Activated naive CD4-positive, alpha-beta T cell treated with anti-CD3 and anti-CD28 coated beads, Interleukin-2, amount 50 U/mL, for 24 hours (primary cell): ENCODE measurements at regions not wholly inside any gene's neighbourhood (a gene's known extent, or its start where the extent isn't known, plus 50 kb on each side); places are given as distances from the start of the nearest gene placed in this dataset.

Experiments used
- H3K27ac Mint-ChIP-seq: one replicate; pipeline ENCODE4 v1.8.0; 2021; ENCODE audit warnings: mild to moderate bottlenecking, mixed read lengths
- H3K27me3 Mint-ChIP-seq: one replicate; pipeline ENCODE4 v1.8.0; 2021; ENCODE audit warnings: mixed read lengths
- H3K36me3 Mint-ChIP-seq: one replicate; pipeline ENCODE4 v1.8.0; 2021; ENCODE audit warnings: mixed read lengths
- H3K4me1 Mint-ChIP-seq: one replicate; pipeline ENCODE4 v1.8.0; 2021; ENCODE audit warnings: mixed read lengths
- H3K4me3 Mint-ChIP-seq: one replicate; pipeline ENCODE4 v1.8.0; 2021; ENCODE audit warnings: mild to moderate bottlenecking, mixed read lengths
- H3K9me3 Mint-ChIP-seq: one replicate; pipeline ENCODE4 v1.8.0; 2021; ENCODE audit warnings: mixed read lengths

DNA sequence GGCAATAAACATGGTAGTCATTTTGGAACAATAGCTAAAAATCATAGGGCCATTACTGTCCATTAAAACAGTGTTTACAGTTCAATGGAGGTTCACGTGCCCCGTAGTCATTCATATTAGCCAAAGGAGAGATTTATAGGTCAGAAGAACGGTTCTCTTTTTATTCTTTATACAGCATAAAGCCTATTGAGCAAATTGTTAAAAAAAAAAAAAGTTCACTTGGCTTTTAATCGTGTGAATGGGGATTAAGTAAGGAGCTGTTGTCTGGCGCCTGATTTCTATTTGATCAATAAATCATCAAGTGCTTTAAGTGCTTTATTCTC, 69.1 kb upstream of the TBCA start:
- Mint-ChIP-seq H3K36me3 (no peaks in the 10 kb centered on the region), H3K9me3 (no peaks in the 10 kb centered on the region), H3K27ac (no peak overlapping the region), H3K4me3 (peak overlapping the region; percentile 70), H3K27me3 (peaks cover 33% of the 10 kb centered on the region), H3K4me1 (peaks cover 15% of the 10 kb centered on the region)

DNA sequence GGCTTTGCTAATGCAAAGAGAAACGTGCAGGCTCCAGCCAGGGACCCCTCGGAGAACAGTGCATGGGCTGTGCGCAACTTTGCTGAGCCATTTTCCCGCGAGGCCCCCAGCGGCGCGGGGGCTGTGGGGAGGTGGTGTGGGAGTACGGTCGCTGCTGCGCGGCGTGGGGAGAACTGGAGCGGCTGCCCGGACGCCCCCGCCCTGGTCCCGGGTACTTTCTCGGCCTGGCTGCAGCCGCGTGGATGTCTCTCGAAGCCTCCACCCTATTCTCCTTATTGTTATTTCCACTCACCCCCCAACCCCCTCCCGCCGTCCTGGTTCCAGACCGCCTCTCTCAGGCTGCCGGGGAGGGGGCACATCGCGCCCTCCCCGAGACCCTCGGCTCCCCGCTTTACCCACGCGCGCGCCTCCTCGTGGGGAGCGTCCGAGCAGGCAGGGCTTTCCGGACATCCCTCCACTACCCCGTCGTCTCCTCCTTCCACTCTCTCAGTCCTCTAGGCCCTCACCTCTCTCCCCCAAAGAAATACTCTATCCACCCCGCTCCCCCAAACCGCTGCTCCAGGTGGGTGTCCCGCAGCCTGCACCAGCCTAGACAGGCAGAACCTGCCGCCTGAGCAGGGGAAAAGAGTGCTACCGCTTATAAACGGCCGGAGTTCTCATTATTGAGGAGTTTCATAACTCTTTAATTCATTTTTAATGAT, 68.6 kb upstream of the TBCA start:
- Mint-ChIP-seq H3K36me3 (no peaks in the 10 kb centered on the region), H3K27me3 (peaks cover 32% of the 10 kb centered on the region), H3K27ac (no peak overlapping the region), H3K4me1 (peaks cover 15% of the 10 kb centered on the region), H3K9me3 (no peaks in the 10 kb centered on the region), H3K4me3 (peak overlapping the region; percentile 80)

DNA sequence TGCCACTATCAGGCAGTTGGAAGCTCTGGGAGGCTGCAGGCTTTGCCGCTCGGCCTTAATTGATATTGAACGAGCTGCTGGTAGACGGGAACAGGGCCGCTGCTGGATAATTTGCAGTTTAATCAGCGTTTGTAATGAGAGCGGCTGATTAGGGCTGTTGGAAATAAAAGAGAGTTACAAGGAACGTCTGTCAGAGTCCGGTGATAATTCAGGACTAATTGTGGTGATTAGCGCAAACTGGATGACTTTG, 68.2 kb upstream of the TBCA start:
- peaks cover 15% of the 10 kb centered on the region for H3K4me1 Mint-ChIP-seq
- peaks cover 32% of the 10 kb centered on the region for H3K27me3 Mint-ChIP-seq
- peak overlapping the region; percentile 80 for H3K4me3 Mint-ChIP-seq
- no peaks in the 10 kb centered on the region for H3K36me3 Mint-ChIP-seq
- no peak overlapping the region for H3K27ac Mint-ChIP-seq
- no peaks in the 10 kb centered on the region for H3K9me3 Mint-ChIP-seq

DNA sequence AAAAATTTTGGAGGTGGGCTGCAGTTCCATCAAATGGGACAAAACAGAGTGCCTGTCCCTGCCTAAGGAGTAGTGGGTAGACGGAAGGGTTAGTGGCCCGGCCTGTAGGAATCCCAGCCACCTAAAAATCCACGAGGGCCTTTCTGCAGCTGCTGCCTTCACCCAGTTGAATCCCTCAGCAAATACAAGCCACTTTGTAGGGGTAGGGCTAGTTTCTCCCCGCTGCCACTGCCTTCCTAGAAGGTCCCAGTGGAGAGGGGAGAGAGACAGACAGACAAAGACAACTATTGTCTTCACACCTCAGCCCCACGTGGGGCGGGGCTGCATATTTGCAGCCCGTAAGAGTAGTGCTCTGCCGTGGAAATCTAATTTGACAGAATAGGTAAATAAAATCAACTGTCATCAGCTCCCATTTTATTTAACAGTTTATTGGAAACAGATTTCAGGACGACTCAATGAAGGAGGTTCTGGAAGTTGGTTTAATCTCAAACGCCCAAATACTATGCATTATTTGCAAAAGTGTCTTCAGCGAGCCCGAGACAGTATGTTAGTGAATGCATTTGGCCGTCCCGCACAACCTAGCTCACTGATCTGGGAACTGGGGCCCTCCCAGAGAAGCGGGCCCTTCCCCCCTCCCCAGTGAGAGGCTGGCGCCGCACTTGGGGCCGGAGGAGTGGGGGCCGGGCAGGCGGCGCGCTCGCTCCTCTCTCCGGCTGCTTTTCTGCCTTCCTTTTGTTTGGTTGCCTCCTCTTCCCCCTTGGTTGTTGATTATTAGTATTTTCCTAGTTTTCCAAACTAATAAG, 67.6 kb upstream of the TBCA start:
- Mint-ChIP-seq H3K27ac (no peak overlapping the region), H3K9me3 (no peaks in the 10 kb centered on the region), H3K36me3 (no peaks in the 10 kb centered on the region), H3K27me3 (peaks cover 32% of the 10 kb centered on the region), H3K4me3 (peak overlapping the region; percentile 80), H3K4me1 (peaks cover 15% of the 10 kb centered on the region)

DNA sequence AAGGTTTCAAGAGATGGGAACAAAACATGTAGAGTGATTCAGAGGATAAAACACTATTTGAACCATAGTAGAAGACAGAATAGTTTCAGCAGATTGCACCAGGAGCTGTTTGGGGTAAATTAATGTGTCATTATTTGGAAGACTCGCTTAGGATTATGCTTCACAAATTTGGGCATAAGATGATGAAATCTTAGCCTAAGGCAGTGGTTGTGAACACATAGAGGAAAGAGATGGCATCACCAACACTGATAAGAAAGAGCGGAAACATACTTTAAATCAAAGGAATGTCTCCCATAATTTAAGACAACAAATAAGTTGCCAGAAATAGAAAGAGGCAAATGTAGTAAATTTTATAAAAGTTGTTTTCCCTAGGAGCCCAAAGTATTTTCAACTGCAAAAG, 66.1 kb upstream of the TBCA start:
- Mint-ChIP-seq H3K4me1 (peaks cover 15% of the 10 kb centered on the region), H3K9me3 (no peaks in the 10 kb centered on the region), H3K27ac (no peak overlapping the region), H3K27me3 (peaks cover 32% of the 10 kb centered on the region), H3K4me3 (no peak overlapping the region), H3K36me3 (no peaks in the 10 kb centered on the region)

DNA sequence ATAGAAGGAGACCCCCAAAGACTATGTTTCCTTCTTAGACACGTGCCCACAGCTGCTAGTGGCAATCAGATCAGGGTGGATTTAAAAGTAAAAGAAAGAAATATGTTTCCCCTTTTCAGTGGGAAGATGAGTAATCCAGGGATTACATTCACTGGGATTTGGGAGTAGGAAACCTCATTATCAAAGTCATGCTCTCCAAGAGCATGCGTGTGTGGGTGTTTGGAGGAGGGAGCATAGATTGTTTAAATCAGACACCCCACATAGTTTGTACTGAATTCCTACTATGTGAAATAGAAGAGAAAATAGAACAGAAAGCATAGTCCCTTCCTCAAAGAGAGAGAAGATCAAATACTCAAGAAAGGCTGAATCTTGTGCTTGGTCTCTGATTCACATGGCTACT, 65.5 kb upstream of the TBCA start:
- Mint-ChIP-seq H3K9me3 (no peaks in the 10 kb centered on the region), H3K4me3 (no peak overlapping the region), H3K36me3 (no peaks in the 10 kb centered on the region), H3K4me1 (peaks cover 15% of the 10 kb centered on the region), H3K27me3 (peaks cover 30% of the 10 kb centered on the region), H3K27ac (no peak overlapping the region)

DNA sequence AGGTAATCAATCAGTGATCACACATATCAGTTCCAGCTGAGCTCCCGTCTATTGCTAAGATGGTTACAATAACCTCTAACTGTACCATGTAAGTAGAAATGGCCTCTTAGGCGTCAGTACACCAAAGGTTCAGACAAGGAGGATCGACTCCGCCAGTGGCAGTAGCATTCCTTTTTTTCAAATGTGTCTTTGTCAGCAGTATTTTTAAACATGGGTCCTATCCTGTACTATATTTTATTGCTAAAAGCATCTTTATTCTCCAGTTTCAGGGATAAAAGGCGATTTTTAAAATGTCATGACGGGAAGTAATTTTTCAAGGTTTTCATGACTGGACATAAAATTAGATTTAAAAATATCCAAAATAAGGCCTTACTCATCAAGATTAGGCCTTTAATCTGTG, 64.8 kb upstream of the TBCA start:
- Mint-ChIP-seq H3K4me1 (peaks cover 15% of the 10 kb centered on the region), H3K36me3 (no peaks in the 10 kb centered on the region), H3K9me3 (no peaks in the 10 kb centered on the region), H3K27ac (no peak overlapping the region), H3K27me3 (peaks cover 29% of the 10 kb centered on the region), H3K4me3 (no peak overlapping the region)

DNA sequence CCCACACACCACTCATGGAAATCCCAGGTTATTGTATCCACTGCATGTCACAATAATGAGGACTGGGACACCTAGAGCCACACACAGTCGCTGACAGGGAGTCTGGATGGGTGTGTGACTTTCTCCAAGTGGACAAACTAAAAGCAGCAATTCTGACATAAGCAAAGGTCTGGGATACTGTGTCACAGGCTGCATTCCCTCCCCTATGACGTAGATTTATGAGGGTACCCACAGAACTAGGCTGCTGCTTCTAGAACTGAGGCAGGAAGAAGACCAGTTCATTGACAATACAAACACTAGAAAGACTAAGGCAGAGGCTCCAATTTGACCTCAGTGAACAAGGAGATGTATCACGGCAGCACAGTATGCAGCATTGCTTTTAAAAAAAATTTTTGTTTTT, 63.6 kb upstream of the TBCA start:
- H3K4me1 Mint-ChIP-seq, result peaks cover 11% of the 10 kb centered on the region
- H3K27me3 Mint-ChIP-seq, result peaks cover 22% of the 10 kb centered on the region
- no peaks in the 10 kb centered on the region for H3K36me3 Mint-ChIP-seq
- H3K4me3 Mint-ChIP-seq, result no peak overlapping the region
- no peaks in the 10 kb centered on the region for H3K9me3 Mint-ChIP-seq
- no peak overlapping the region for H3K27ac Mint-ChIP-seq

DNA sequence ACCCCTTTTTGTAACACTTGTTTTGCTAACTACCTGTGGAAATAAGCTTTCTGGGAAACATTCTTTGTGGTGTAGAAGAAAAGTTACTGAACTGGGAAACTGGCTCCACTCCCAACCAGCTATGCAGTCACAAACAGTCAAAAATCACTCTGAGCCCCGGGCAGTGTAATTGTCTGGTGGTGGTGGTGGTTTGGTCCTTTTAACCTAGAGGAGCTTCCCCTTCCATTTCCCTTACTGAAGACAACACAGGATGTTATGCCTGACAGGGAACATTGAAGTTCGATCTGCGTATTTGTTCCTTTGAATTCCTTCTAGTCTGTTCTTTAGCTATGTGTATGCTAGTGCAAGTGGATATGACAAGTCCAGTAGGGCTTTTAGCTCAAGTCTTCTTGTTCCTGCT, 56.8 kb upstream of the TBCA start:
- H3K9me3 Mint-ChIP-seq, result no peaks in the 10 kb centered on the region
- peaks cover 9% of the 10 kb centered on the region for H3K27me3 Mint-ChIP-seq
- no peak overlapping the region for H3K27ac Mint-ChIP-seq
- no peaks in the 10 kb centered on the region for H3K4me1 Mint-ChIP-seq
- H3K36me3 Mint-ChIP-seq, result no peaks in the 10 kb centered on the region
- no peak overlapping the region for H3K4me3 Mint-ChIP-seq

DNA sequence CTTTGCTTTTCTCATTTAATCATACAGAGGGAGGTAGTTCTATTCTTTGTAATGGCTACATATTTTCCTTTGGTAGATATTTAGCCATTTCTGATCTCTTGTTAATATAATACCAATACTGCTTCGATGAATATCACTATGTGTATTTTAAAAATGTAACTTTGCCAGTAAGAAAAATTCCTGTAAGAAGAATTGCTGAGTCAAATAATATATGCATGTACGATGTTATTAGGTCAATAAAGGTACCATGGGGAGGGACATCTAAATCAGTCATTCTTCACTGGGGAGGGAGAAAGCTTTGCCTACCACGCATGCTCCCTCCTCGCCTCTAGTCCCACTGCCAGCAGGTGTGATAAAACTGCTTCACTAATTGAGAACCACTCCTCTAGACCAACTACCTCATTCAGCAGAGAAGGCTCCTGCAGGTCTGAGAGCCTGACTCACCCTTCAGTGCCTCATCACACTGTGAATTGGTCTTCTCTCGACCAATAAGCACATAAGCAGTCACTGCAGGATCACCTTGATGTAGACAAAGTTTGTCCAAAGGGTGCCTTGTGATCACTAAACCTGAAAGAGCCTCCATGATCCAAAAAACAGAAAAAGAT, 56.1 kb upstream of the TBCA start:
- Mint-ChIP-seq H3K4me3 (no peak overlapping the region), H3K27ac (no peak overlapping the region), H3K36me3 (no peaks in the 10 kb centered on the region), H3K9me3 (no peaks in the 10 kb centered on the region), H3K27me3 (peaks cover 11% of the 10 kb centered on the region), H3K4me1 (no peaks in the 10 kb centered on the region)

DNA sequence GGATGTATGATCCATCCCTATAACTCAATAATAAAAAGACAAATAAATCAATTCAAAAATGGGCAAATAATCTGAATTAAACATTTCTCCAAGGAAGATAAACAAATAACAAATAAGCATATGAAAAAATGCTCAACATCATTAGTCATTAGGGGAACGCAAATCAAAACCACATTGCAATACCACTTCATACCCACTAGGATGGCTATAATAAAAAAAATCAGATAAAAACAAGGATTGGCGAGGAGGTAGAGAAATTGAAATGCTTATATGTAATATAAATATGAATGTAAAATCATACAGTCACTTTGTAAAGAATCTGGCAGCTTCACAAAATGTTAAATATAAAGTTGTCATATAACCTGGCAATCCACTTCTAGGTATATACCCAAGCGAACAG, 52.3 kb upstream of the TBCA start:
- Mint-ChIP-seq H3K9me3 (no peaks in the 10 kb centered on the region), H3K27me3 (peaks cover 18% of the 10 kb centered on the region), H3K4me3 (no peak overlapping the region), H3K27ac (no peak overlapping the region), H3K4me1 (no peaks in the 10 kb centered on the region), H3K36me3 (no peaks in the 10 kb centered on the region)
